ENCODE measurements at regions not wholly inside any gene's neighbourhood (a gene's known extent, or its start where the extent isn't known, plus 50 kb on each side); places are given as distances from the start of the nearest gene placed in this dataset.

DNA sequence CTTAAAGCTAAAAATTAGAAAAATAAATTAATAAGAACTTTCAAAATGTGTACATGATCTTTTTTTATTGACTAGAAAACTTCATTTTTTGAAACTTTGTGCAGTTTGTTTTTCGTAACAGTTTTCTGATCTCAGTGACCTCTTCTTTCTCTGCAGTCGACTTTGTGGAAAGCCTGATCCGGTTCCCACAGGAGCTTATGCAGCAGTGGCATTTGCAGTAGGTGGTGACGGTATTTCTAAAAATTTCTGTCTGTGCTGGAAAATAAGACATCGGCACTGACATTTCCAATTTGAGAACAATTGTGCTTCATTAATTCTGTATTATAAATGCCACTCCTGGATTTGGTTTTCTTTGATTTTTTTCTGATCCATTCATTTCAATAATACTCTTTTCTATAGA lies 68.8 kb downstream of the CLDN17 start:
- TF ChIP-seq MXI1 (conservative IDR thresholded peaks at IDR 0.05; ENCODE audit: poor library complexity, severe bottlenecking) (no peak), EZH2 (IDR thresholded peaks at IDR 0.05; ENCODE audit: borderline replicate concordance, insufficient read depth, low read length, poor library complexity, severe bottlenecking) (no peak), RAD21 (conservative IDR thresholded peaks at IDR 0.05) (no peak)
- TF ChIP-seq, protein P1, sequence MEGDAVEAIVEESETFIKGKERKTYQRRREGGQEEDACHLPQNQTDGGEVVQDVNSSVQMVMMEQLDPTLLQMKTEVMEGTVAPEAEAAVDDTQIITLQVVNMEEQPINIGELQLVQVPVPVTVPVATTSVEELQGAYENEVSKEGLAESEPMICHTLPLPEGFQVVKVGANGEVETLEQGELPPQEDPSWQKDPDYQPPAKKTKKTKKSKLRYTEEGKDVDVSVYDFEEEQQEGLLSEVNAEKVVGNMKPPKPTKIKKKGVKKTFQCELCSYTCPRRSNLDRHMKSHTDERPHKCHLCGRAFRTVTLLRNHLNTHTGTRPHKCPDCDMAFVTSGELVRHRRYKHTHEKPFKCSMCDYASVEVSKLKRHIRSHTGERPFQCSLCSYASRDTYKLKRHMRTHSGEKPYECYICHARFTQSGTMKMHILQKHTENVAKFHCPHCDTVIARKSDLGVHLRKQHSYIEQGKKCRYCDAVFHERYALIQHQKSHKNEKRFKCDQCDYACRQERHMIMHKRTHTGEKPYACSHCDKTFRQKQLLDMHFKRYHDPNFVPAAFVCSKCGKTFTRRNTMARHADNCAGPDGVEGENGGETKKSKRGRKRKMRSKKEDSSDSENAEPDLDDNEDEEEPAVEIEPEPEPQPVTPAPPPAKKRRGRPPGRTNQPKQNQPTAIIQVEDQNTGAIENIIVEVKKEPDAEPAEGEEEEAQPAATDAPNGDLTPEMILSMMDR (IDR thresholded peaks at IDR 0.05; ENCODE audit: poor library complexity, severe bottlenecking) = no peak
- TF ChIP-seq, protein P2, sequence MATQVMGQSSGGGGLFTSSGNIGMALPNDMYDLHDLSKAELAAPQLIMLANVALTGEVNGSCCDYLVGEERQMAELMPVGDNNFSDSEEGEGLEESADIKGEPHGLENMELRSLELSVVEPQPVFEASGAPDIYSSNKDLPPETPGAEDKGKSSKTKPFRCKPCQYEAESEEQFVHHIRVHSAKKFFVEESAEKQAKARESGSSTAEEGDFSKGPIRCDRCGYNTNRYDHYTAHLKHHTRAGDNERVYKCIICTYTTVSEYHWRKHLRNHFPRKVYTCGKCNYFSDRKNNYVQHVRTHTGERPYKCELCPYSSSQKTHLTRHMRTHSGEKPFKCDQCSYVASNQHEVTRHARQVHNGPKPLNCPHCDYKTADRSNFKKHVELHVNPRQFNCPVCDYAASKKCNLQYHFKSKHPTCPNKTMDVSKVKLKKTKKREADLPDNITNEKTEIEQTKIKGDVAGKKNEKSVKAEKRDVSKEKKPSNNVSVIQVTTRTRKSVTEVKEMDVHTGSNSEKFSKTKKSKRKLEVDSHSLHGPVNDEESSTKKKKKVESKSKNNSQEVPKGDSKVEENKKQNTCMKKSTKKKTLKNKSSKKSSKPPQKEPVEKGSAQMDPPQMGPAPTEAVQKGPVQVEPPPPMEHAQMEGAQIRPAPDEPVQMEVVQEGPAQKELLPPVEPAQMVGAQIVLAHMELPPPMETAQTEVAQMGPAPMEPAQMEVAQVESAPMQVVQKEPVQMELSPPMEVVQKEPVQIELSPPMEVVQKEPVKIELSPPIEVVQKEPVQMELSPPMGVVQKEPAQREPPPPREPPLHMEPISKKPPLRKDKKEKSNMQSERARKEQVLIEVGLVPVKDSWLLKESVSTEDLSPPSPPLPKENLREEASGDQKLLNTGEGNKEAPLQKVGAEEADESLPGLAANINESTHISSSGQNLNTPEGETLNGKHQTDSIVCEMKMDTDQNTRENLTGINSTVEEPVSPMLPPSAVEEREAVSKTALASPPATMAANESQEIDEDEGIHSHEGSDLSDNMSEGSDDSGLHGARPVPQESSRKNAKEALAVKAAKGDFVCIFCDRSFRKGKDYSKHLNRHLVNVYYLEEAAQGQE (IDR thresholded peaks at IDR 0.05; ENCODE audit: borderline replicate concordance) = no peak
